Ovary (tissue), 7 donors: ENCODE measurements at regions not wholly inside any gene's neighbourhood (a gene's known extent, or its start where the extent isn't known, plus 50 kb on each side); places are given as distances from the start of the nearest gene placed in this dataset.

ENCODE experiments used
- DNase-seq, 5 donors: peaks; one replicate each; pipeline ENCODE4 v3.0.0-alpha.2; 2019 to 2020
- H3K27ac ChIP-seq, 2 donors: fragments of 200-600 bp; one replicate each; pipeline versions ENCODE4 v1.5.1 to v1.8.0; 2019 to 2022
- H3K27me3 ChIP-seq: fragments of 200-600 bp; one replicate; pipeline ENCODE4 v1.8.0; 2022
- H3K36me3 ChIP-seq: fragments of 200-600 bp; sonication (generic); one replicate; pipeline ENCODE4 v1.5.1; 2019
- H3K4me1 ChIP-seq: one replicate; pipeline ENCODE4 v1.8.1; 2013; ENCODE audit warnings: mild to moderate bottlenecking, moderate library complexity; ENCODE audit not compliant: insufficient read depth
- H3K4me3 ChIP-seq: fragments of 200-600 bp; sonication (generic); one replicate; pipeline ENCODE4 v1.5.1; 2017
- H3K9me3 ChIP-seq, 2 donors: fragments of 200-600 bp in 1 of 2; sonication (generic) in 1 of 2; one replicate each; pipeline versions ENCODE4 v1.5.1 to v1.8.1; 2013 to 2019; ENCODE audit warnings: mild to moderate bottlenecking in 1 of 2, moderate library complexity in 1 of 2
- CTCF ChIP-seq, 3 donors: fragments of 450-650 bp in 2 of 3; fragments of 200-600 bp in 1 of 3; IDR thresholded peaks; one replicate each; pipeline versions ENCODE4 v1.5.1 to v1.8.0; 2016 to 2022; ENCODE audit warnings: antibody characterized with exemption in 3 of 3, mild to moderate bottlenecking in 1 of 3
- EP300 ChIP-seq: sonication (generic); formaldehyde crosslinking; IDR thresholded peaks from one replicate; pipeline ENCODE4 v1.6.1; 2017; ENCODE audit warnings: antibody characterized with exemption
- POLR2A ChIP-seq: fragments of 450-650 bp; IDR thresholded peaks from one replicate; pipeline ENCODE4 v1.6.1; 2017; ENCODE audit warnings: antibody characterized with exemption, mild to moderate bottlenecking, moderate library complexity
- WGBS, 3 donors: extraction: QIAGEN DNeasy Blood & Tissue Kit in 1 of 3; methylation state at CpG; one replicate each; pipeline versions ENCODE4 v1.1.5 to v1.1.7; 2013 to 2017; 5-methylcytosine and 5-hydroxymethylcytosine counted together
- intact Hi-C, 4 donors: fragments of 100-400 bp; cut with DNase I; formaldehyde crosslinking; loops; one replicate each; pipeline versions ENCODE4 v1.11.0 to v1.15.1; 2022 to 2023
- donor health status: DM: no; HTN: no; CAD: no; lungs with moderate emphysema.
- donor health status: DM: no; HTN: no; CAD: no.
- donor health status: Bipolar disorder and iron deficiency.
- donor health status: DM: no; HTN: no; CAD: no.
- donor health status: DM: yes; HTN: yes; CAD: no.

- H3K27me3 ChIP-seq, result no peaks in the 10 kb centered on the region
- 80 to 91% (median 81%) methylated on average over 4 of the region's 4 CpGs for WGBS, 3 donors
- H3K27ac ChIP-seq, result no peak overlapping the region
- no peak for TF ChIP-seq POLR2A
- no peak for TF ChIP-seq CTCF (IDR thresholded peaks at IDR 0.05)
- no peak for TF ChIP-seq EP300
- H3K4me3 ChIP-seq, result no peak overlapping the region
- no peaks in the 10 kb centered on the region for H3K36me3 ChIP-seq
- no peak for DNase-seq
- no peaks in the 10 kb centered on the region for H3K9me3 ChIP-seq
- no peaks in the 10 kb centered on the region for H3K4me1 ChIP-seq
- intact Hi-C loops, result no loop called here
Observed at GRCh38 chr3:27796365-27796875, 74.3 kb upstream of the EOMES start.

GRCh38 chr3:27797773-27798172 lies 75.7 kb upstream of the EOMES start:
- Histone ChIP-seq H3K36me3 (no peaks in the 10 kb centered on the region), H3K27ac (no peak overlapping the region), H3K27me3 (no peaks in the 10 kb centered on the region), H3K4me3 (no peak overlapping the region), H3K9me3 (no peaks in the 10 kb centered on the region), H3K4me1 (no peaks in the 10 kb centered on the region)
- no peak for DNase-seq
- TF ChIP-seq POLR2A, result no peak
- no peak for TF ChIP-seq EP300
- TF ChIP-seq CTCF (IDR thresholded peaks at IDR 0.05), result no peak
- intact Hi-C loops, result no loop called here
- 66 to 73% (median 73%) methylated on average over 6 of the region's 6 CpGs for WGBS, 3 donors

GRCh38 chr3:27800261-27800660 lies 78.1 kb upstream of the EOMES start:
- TF ChIP-seq EP300 (no peak), CTCF (IDR thresholded peaks at IDR 0.05) (no peak), POLR2A (no peak)
- 81 to 84% (median 84%) methylated on average over 3 of the region's 3 CpGs for WGBS, 3 donors
- Histone ChIP-seq H3K4me1 (no peaks in the 10 kb centered on the region), H3K27me3 (no peaks in the 10 kb centered on the region), H3K4me3 (no peak overlapping the region), H3K36me3 (no peaks in the 10 kb centered on the region), H3K9me3 (no peaks in the 10 kb centered on the region), H3K27ac (no peak overlapping the region)
- intact Hi-C loops, result no loop called here
- no peak for DNase-seq

- Histone ChIP-seq H3K36me3 (no peaks in the 10 kb centered on the region), H3K4me3 (no peak overlapping the region), H3K4me1 (no peaks in the 10 kb centered on the region), H3K27ac (no peak overlapping the region), H3K9me3 (no peaks in the 10 kb centered on the region), H3K27me3 (no peaks in the 10 kb centered on the region)
- DNase-seq, result no peak
- WGBS, 3 donors, result 87 to 94% (median 91%) methylated on average over 2 of the region's 2 CpGs
- intact Hi-C loops, result no loop called here
- no peak for TF ChIP-seq EP300
- no peak for TF ChIP-seq POLR2A
- TF ChIP-seq CTCF (IDR thresholded peaks at IDR 0.05), result no peak
Observed at GRCh38 chr3:27802425-27802824, 80.3 kb upstream of the EOMES start.

- no peak overlapping the region for H3K27ac ChIP-seq
- intact Hi-C loops, result no loop called here
- DNase-seq, result no peak
- no peaks in the 10 kb centered on the region for H3K9me3 ChIP-seq
- no peak for TF ChIP-seq CTCF (IDR thresholded peaks at IDR 0.05)
- no peak for TF ChIP-seq EP300
- no peak for TF ChIP-seq POLR2A
- H3K27me3 ChIP-seq, result no peaks in the 10 kb centered on the region
- H3K4me1 ChIP-seq, result no peaks in the 10 kb centered on the region
- H3K4me3 ChIP-seq, result no peak overlapping the region
- H3K36me3 ChIP-seq, result no peaks in the 10 kb centered on the region
Observed at GRCh38 chr3:27802849-27803248, 80.7 kb upstream of the EOMES start.
